ENCODE measurements at regions not wholly inside any gene's neighbourhood (a gene's known extent, or its start where the extent isn't known, plus 50 kb on each side); places are given as distances from the start of the nearest gene placed in this dataset.

- Mint-ChIP-seq H3K27ac (ENCODE audit: unreplicated experiment) (peak overlapping the region; percentile 71), H3K36me3 (ENCODE audit: insufficient read depth, unreplicated experiment) (no peaks in the 10 kb centered on the region), H3K4me3 (ENCODE audit: low read depth, unreplicated experiment) (no peak overlapping the region), H3K27me3 (ENCODE audit: unreplicated experiment) (no peaks in the 10 kb centered on the region), H3K9me3 (ENCODE audit: low read depth, unreplicated experiment) (no peaks in the 10 kb centered on the region), H3K4me1 (ENCODE audit: low read depth, unreplicated experiment) (peaks cover 11% of the 10 kb centered on the region)
- TF ChIP-seq CTCF (IDR thresholded peaks at IDR 0.05; ENCODE audit: unreplicated experiment) = no peak
- BruUV-seq (replicated peaks) = no TSS peak
- no peak for DNase-seq
- CTCF ChIA-PET = no interaction called here
- intact Hi-C loops (cut with micrococcal nuclease; ENCODE audit: unreplicated experiment) = no loop called here
Observed at GRCh38 chr2:185384822-185385560, 353.6 kb upstream of the FSIP2 start.

- TF ChIP-seq CTCF (IDR thresholded peaks at IDR 0.05; ENCODE audit: unreplicated experiment) = no peak
- H3K36me3 Mint-ChIP-seq (ENCODE audit: insufficient read depth, unreplicated experiment) = no peaks in the 10 kb centered on the region
- CTCF ChIA-PET = no interaction called here
Observed at GRCh38 chr2:185388226-185388625, 350.4 kb upstream of the FSIP2 start.

GRCh38 chr2:185391543-185391942, 347.1 kb upstream of the FSIP2 start:
- Mint-ChIP-seq H3K27ac (ENCODE audit: unreplicated experiment) (no peak overlapping the region), H3K27me3 (ENCODE audit: unreplicated experiment) (no peaks in the 10 kb centered on the region), H3K36me3 (ENCODE audit: insufficient read depth, unreplicated experiment) (no peaks in the 10 kb centered on the region), H3K4me1 (ENCODE audit: low read depth, unreplicated experiment) (no peaks in the 10 kb centered on the region), H3K9me3 (ENCODE audit: low read depth, unreplicated experiment) (no peaks in the 10 kb centered on the region), H3K4me3 (ENCODE audit: low read depth, unreplicated experiment) (no peak overlapping the region)
- intact Hi-C loops (cut with micrococcal nuclease; ENCODE audit: unreplicated experiment) = no loop called here
- BruUV-seq (replicated peaks) = no TSS peak
- CTCF ChIA-PET = no interaction called here
- no peak for TF ChIP-seq CTCF (IDR thresholded peaks at IDR 0.05; ENCODE audit: unreplicated experiment)
- DNase-seq = no peak

More at GRCh38 chr2:185388226-185388625, 350.4 kb upstream of the FSIP2 start:
- no peak for DNase-seq
- intact Hi-C loops (cut with micrococcal nuclease; ENCODE audit: unreplicated experiment) = no loop called here
- Mint-ChIP-seq H3K4me3 (ENCODE audit: low read depth, unreplicated experiment) (no peak overlapping the region), H3K9me3 (ENCODE audit: low read depth, unreplicated experiment) (no peaks in the 10 kb centered on the region), H3K27ac (ENCODE audit: unreplicated experiment) (no peak overlapping the region), H3K4me1 (ENCODE audit: low read depth, unreplicated experiment) (peaks cover 11% of the 10 kb centered on the region), H3K27me3 (ENCODE audit: unreplicated experiment) (no peaks in the 10 kb centered on the region)
- BruUV-seq (replicated peaks) = no TSS peak

GRCh38 chr2:185393091-185393490, 345.5 kb upstream of the FSIP2 start:
- BruUV-seq (replicated peaks) = no TSS peak
- H3K4me1 Mint-ChIP-seq (ENCODE audit: low read depth, unreplicated experiment) = no peaks in the 10 kb centered on the region
- intact Hi-C loops (cut with micrococcal nuclease; ENCODE audit: unreplicated experiment) = no loop called here
- no peak overlapping the region for H3K4me3 Mint-ChIP-seq (ENCODE audit: low read depth, unreplicated experiment)
- no peak for TF ChIP-seq CTCF (IDR thresholded peaks at IDR 0.05; ENCODE audit: unreplicated experiment)
- no peak for DNase-seq
- H3K27me3 Mint-ChIP-seq (ENCODE audit: unreplicated experiment) = no peaks in the 10 kb centered on the region
- H3K27ac Mint-ChIP-seq (ENCODE audit: unreplicated experiment) = no peak overlapping the region
- CTCF ChIA-PET = no interaction called here
- H3K9me3 Mint-ChIP-seq (ENCODE audit: low read depth, unreplicated experiment) = no peaks in the 10 kb centered on the region
- no peaks in the 10 kb centered on the region for H3K36me3 Mint-ChIP-seq (ENCODE audit: insufficient read depth, unreplicated experiment)
